OCI-LY1 (cell line): ENCODE measurements at regions not wholly inside any gene's neighbourhood (a gene's known extent, or its start where the extent isn't known, plus 50 kb on each side); places are given as distances from the start of the nearest gene placed in this dataset.

Experiments used
- H2AFZ ChIP-seq: fragments of 200-600 bp; sonication (generic), shearing (Covaris generic); 2 replicates; pipeline ENCODE4 v1.6.0; 2014; ENCODE audit warnings: antibody characterized with exemption, mild to moderate bottlenecking, low read length
- H3F3A ChIP-seq: fragments of 200-600 bp; sonication (generic), shearing (Covaris generic); 2 replicates; pipeline ENCODE4 v1.6.0; 2014; ENCODE audit warnings: mild to moderate bottlenecking, antibody characterized with exemption, low read length, moderate library complexity; ENCODE audit not compliant: insufficient read depth
- H3K27ac ChIP-seq: fragments of 200-600 bp; sonication (generic); 2 replicates; pipeline ENCODE4 v1.5.1; 2014; ENCODE audit warnings: low read length, mixed run types, mild to moderate bottlenecking, low read depth; ENCODE audit not compliant: poor library complexity, severe bottlenecking
- H3K27me3 ChIP-seq: fragments of 200-600 bp; sonication (generic); 2 replicates; pipeline ENCODE4 v1.6.0; 2014; ENCODE audit warnings: antibody characterized with exemption, mild to moderate bottlenecking, low read length, moderate library complexity; ENCODE audit not compliant: insufficient read depth
- H3K36me3 ChIP-seq: fragments of 200-600 bp; sonication (generic); 2 replicates; pipeline ENCODE4 v1.6.1; 2014; ENCODE audit warnings: mild to moderate bottlenecking, antibody characterized with exemption, low read length, moderate library complexity, mixed read lengths; ENCODE audit not compliant: insufficient read depth
- H3K4me1 ChIP-seq: fragments of 200-600 bp; sonication (generic); 2 replicates; pipeline ENCODE4 v1.5.1; 2014; ENCODE audit warnings: mild to moderate bottlenecking, low read length, moderate library complexity; ENCODE audit not compliant: insufficient read depth, severe bottlenecking
- H3K4me2 ChIP-seq: fragments of 200-600 bp; sonication (generic), shearing (Covaris generic); 2 replicates; pipeline ENCODE4 v1.6.1; 2014; ENCODE audit warnings: low read length
- H3K4me3 ChIP-seq: fragments of 200-600 bp; sonication (generic); 2 replicates; pipeline ENCODE4 v1.5.1; 2014; ENCODE audit warnings: low read length, low read depth, mild to moderate bottlenecking, mixed read lengths; ENCODE audit not compliant: poor library complexity, severe bottlenecking
- H3K79me2 ChIP-seq: fragments of 200-600 bp; shearing (Covaris generic); 2 replicates; pipeline ENCODE4 v1.6.1; 2016; ENCODE audit warnings: mixed run types, low read length, mixed read lengths; ENCODE audit not compliant: insufficient read depth
- H3K9ac ChIP-seq: fragments of 200-600 bp; sonication (generic), shearing (Covaris generic); 2 replicates; pipeline ENCODE4 v1.6.1; 2014; ENCODE audit warnings: mild to moderate bottlenecking, low read length, mixed read lengths
- H3K9me2 ChIP-seq: fragments of 200-600 bp; sonication (generic), shearing (Covaris generic); 2 replicates; pipeline ENCODE4 v1.6.1; 2014; ENCODE audit warnings: low read depth, mild to moderate bottlenecking, low read length, mixed read lengths
- H3K9me3 ChIP-seq: fragments of 200-600 bp; shearing (Covaris generic); 2 replicates; pipeline ENCODE4 v1.6.1; 2014; ENCODE audit warnings: low read length, mixed read lengths
- H4K20me1 ChIP-seq: fragments of 200-600 bp; sonication (generic), shearing (Covaris generic); 2 replicates; pipeline ENCODE4 v1.6.0; 2016; ENCODE audit warnings: mild to moderate bottlenecking, low read length; ENCODE audit not compliant: insufficient read depth
- EZH2 ChIP-seq: fragments of 200-600 bp; sonication (generic), shearing (Covaris generic); IDR thresholded peaks from 2 replicates; pipeline ENCODE4 v1.8.0; 2017; ENCODE audit warnings: borderline replicate concordance, mixed run types, mild to moderate bottlenecking, antibody characterized with exemption, low read length, moderate library complexity, mixed read lengths
- TF ChIP-seq, protein P1 (sequence below): fragments of 200-600 bp; sonication (generic), shearing (Covaris generic); IDR thresholded peaks from 2 replicates; pipeline ENCODE4 v1.5.1; 2017; ENCODE audit warnings: mild to moderate bottlenecking, antibody characterized with exemption, low read length, moderate library complexity, mixed read lengths

DNA sequence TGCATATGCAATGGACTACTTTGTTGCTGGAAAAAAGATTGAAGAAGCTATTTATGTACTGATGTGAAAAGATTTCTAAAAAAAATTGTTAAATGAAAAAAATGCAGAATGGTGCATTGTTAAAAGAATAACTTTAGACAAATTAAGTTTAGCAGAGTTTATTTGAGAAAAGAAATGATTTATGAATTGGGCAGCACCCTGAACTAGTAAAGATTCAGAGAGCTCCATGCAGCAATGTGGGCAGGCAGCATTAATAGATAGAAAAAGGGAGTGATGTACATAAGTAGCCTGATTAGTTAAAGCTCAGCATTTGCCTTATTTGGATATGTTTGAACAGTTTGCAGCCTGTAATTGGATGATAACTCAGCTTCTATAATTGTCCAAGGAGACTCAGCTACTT lies 677.9 kb upstream of the SEMA6A start:
- no peak overlapping the region for H3K4me2 ChIP-seq
- H2AFZ ChIP-seq, result no peak overlapping the region
- H3K9me3 ChIP-seq, result no peaks in the 10 kb centered on the region
- TF ChIP-seq EZH2, result no peak
- TF ChIP-seq, protein P1, sequence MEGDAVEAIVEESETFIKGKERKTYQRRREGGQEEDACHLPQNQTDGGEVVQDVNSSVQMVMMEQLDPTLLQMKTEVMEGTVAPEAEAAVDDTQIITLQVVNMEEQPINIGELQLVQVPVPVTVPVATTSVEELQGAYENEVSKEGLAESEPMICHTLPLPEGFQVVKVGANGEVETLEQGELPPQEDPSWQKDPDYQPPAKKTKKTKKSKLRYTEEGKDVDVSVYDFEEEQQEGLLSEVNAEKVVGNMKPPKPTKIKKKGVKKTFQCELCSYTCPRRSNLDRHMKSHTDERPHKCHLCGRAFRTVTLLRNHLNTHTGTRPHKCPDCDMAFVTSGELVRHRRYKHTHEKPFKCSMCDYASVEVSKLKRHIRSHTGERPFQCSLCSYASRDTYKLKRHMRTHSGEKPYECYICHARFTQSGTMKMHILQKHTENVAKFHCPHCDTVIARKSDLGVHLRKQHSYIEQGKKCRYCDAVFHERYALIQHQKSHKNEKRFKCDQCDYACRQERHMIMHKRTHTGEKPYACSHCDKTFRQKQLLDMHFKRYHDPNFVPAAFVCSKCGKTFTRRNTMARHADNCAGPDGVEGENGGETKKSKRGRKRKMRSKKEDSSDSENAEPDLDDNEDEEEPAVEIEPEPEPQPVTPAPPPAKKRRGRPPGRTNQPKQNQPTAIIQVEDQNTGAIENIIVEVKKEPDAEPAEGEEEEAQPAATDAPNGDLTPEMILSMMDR, result no peak
- H3F3A ChIP-seq, result no peaks in the 10 kb centered on the region
- no peaks in the 10 kb centered on the region for H3K27me3 ChIP-seq
- H4K20me1 ChIP-seq, result no peaks in the 10 kb centered on the region
- no peaks in the 10 kb centered on the region for H3K4me1 ChIP-seq
- H3K36me3 ChIP-seq, result no peaks in the 10 kb centered on the region
- H3K79me2 ChIP-seq, result no peaks in the 10 kb centered on the region
- H3K27ac ChIP-seq, result no peak overlapping the region
- H3K9me2 ChIP-seq, result no peaks in the 10 kb centered on the region
- H3K9ac ChIP-seq, result no peak overlapping the region
- H3K4me3 ChIP-seq, result no peak overlapping the region

DNA sequence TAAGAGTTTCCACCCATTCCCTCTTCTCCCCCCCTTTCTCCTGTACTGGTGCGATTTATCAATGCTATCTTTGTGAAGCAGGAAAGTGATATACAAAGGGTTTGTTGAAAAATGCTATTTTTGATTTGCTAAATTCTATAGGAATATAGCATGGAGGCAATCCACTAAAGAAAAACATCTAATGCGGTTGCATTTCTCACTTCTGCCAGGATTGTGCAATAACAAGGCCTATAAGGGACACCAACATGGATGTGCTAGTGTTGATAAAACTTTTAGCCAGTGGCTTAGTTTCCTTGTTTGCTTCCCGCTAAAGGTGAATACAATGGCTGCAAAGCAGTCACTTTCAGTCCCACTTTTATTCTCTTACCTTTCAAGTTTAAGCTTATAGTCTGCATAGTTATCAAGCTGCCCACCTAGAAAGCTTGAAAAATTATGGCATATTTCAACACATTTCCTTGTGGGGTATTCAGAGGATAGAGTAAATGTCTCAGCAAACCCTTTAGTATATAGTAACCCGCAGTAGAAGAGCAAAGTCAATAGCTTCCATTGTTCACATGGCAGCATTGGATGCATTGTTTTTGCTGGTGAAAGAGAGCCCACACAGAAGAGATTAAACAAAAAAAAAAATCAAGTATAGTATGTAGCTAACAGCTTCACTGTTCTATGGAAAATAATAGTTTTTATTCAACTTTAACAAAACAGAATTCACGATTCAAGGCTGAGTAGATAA lies 674.6 kb upstream of the SEMA6A start:
- no peaks in the 10 kb centered on the region for H3K9me2 ChIP-seq
- H4K20me1 ChIP-seq, result no peaks in the 10 kb centered on the region
- no peak for TF ChIP-seq EZH2
- TF ChIP-seq, protein P1, result no peak
- no peaks in the 10 kb centered on the region for H3K9me3 ChIP-seq
- no peaks in the 10 kb centered on the region for H3K36me3 ChIP-seq
- no peaks in the 10 kb centered on the region for H3K4me1 ChIP-seq
- no peak overlapping the region for H2AFZ ChIP-seq
- H3K79me2 ChIP-seq, result no peaks in the 10 kb centered on the region
- H3F3A ChIP-seq, result no peaks in the 10 kb centered on the region
- H3K4me3 ChIP-seq, result no peak overlapping the region
- no peak overlapping the region for H3K27ac ChIP-seq
- H3K4me2 ChIP-seq, result no peak overlapping the region
- H3K9ac ChIP-seq, result no peak overlapping the region
- H3K27me3 ChIP-seq, result no peaks in the 10 kb centered on the region

DNA sequence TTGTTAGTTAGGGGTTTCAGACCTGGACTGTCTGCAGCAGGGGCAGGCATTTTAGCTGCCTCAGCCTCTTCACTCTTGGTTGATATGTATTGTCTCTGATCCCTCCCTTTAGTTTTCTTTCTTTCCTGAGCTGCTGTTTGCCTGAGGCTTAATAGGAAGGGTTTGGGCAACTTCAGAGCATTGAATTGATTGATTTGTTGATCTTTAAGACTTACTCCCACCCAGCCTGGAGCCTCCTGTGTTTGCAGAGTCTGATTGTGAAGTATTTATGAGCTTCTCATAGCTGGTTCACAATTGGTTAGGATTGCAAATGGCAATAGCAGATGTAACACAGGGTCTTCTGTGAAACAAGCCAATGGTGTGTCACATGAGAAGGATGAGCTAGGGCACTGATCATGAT lies 671.8 kb upstream of the SEMA6A start:
- Histone ChIP-seq H4K20me1 (no peaks in the 10 kb centered on the region), H3K9ac (no peak overlapping the region), H3K27me3 (no peaks in the 10 kb centered on the region), H2AFZ (no peak overlapping the region), H3K27ac (no peak overlapping the region), H3K9me3 (no peaks in the 10 kb centered on the region), H3K36me3 (no peaks in the 10 kb centered on the region), H3K9me2 (no peaks in the 10 kb centered on the region), H3K4me3 (no peak overlapping the region), H3F3A (no peaks in the 10 kb centered on the region), H3K4me2 (no peak overlapping the region), H3K4me1 (no peaks in the 10 kb centered on the region), H3K79me2 (no peaks in the 10 kb centered on the region)
- TF ChIP-seq EZH2, result no peak
- TF ChIP-seq, protein P1, result no peak
